Keratinocyte (primary cell): ENCODE measurements at regions not wholly inside any gene's neighbourhood (a gene's known extent, or its start where the extent isn't known, plus 50 kb on each side); places are given as distances from the start of the nearest gene placed in this dataset.
A peak's percentile ranks its signal among the peaks of the same experiment; 100 is the strongest.

Experiments
- DNase-seq: peaks from one replicate; pipeline ENCODE4 v3.0.0-alpha.2; 2011; ENCODE audit warnings: low read depth, missing footprints, low spot score
- FAIRE-seq: peaks from 2 replicates; lab custom pipeline; 2011; peaks lifted over from hg19 to GRCh38; lab: Jason Lieb, UNC
- H2AFZ ChIP-seq: 2 replicates; pipeline ENCODE4 v1.6.0; 2012; ENCODE audit warnings: low read length, control low read depth, inconsistent platforms; ENCODE audit not compliant: control insufficient read depth
- H3K27ac ChIP-seq: 2 replicates; pipeline ENCODE4 v1.5.1; 2011; ENCODE audit warnings: low read length; ENCODE audit not compliant: control insufficient read depth, insufficient read depth
- H3K27me3 ChIP-seq: 3 replicates; pipeline ENCODE4 v1.6.0; 2011; ENCODE audit warnings: low read length; ENCODE audit not compliant: control insufficient read depth, insufficient read depth; ENCODE audit errors: extremely low read depth
- H3K36me3 ChIP-seq, 2 experiments: 2 replicates in 1 of 2; 3 replicates in 1 of 2; pipeline ENCODE4 v1.5.1; 2011; ENCODE audit warnings: low read length in 2 of 2, mild to moderate bottlenecking in 1 of 2; ENCODE audit not compliant: control insufficient read depth in 2 of 2, insufficient read depth in 2 of 2; ENCODE audit errors: extremely low read depth in 1 of 2
- H3K4me1 ChIP-seq: 3 replicates; pipeline ENCODE4 v1.5.1; 2011; ENCODE audit warnings: low read length; ENCODE audit not compliant: control insufficient read depth, insufficient read depth; ENCODE audit errors: extremely low read depth
- H3K4me2 ChIP-seq: 3 replicates; pipeline ENCODE4 v1.6.0; 2011; ENCODE audit warnings: low read depth, low read length; ENCODE audit not compliant: control insufficient read depth, insufficient read depth; ENCODE audit errors: extremely low read depth
- H3K4me3 ChIP-seq, 3 experiments: fragments of 200-600 bp in 1 of 3; sonication (generic) in 1 of 3; 2 replicates in 2 of 3; 3 replicates in 1 of 3; pipeline ENCODE4 v1.5.1; 2011 to 2016; ENCODE audit warnings: low read length in 3 of 3, mild to moderate bottlenecking in 3 of 3, control low read depth in 2 of 3, inconsistent platforms in 1 of 3, low read depth in 1 of 3, mixed read lengths in 1 of 3, mixed run types in 1 of 3, moderate library complexity in 1 of 3; ENCODE audit not compliant: control insufficient read depth in 2 of 3, insufficient read depth in 2 of 3; ENCODE audit errors: extremely low read depth in 1 of 3
- H3K79me2 ChIP-seq: 2 replicates; pipeline ENCODE4 v1.6.0; 2012; ENCODE audit warnings: low read length; ENCODE audit not compliant: control insufficient read depth, insufficient read depth
- H3K9ac ChIP-seq: 3 replicates; pipeline ENCODE4 v1.6.0; 2011; ENCODE audit warnings: low read length; ENCODE audit not compliant: control insufficient read depth, insufficient read depth; ENCODE audit errors: extremely low read depth
- H3K9me1 ChIP-seq: 3 replicates; pipeline ENCODE4 v1.6.0; 2011; ENCODE audit warnings: low read length; ENCODE audit not compliant: control insufficient read depth, insufficient read depth; ENCODE audit errors: extremely low read depth
- H3K9me3 ChIP-seq: 2 replicates; pipeline ENCODE4 v1.5.1; 2012; ENCODE audit warnings: low read depth, low read length; ENCODE audit not compliant: control insufficient read depth
- H4K20me1 ChIP-seq: 3 replicates; pipeline ENCODE4 v1.6.0; 2011; ENCODE audit warnings: low read length; ENCODE audit not compliant: control insufficient read depth, insufficient read depth; ENCODE audit errors: extremely low read depth
- EZH2 ChIP-seq: IDR thresholded peaks from one replicate; pipeline ENCODE4 v1.6.1; 2012; ENCODE audit warnings: inconsistent platforms, mild to moderate bottlenecking, low read length, moderate library complexity
- dilution Hi-C: fragments of 300-500 bp; cut with MboI; formaldehyde crosslinking; loops from one replicate; pipeline ENCODE4 v1.7.0; 2020; ENCODE audit warnings: low sequenced_read_pairs; ENCODE audit not compliant: extremely low pct_ligation_motif_present
- TF ChIP-seq, protein P1 (sequence below), 3 experiments: IDR thresholded peaks in 1 of 3; conservative IDR thresholded peaks in 1 of 3; optimal IDR thresholded peaks in 1 of 3; 2 replicates in 2 of 3; 3 replicates in 1 of 3; pipeline versions ENCODE3 to v1.5.1; 2011; ENCODE audit warnings: low read length in 3 of 3, mild to moderate bottlenecking in 3 of 3, moderate library complexity in 2 of 3, control low read depth in 1 of 3, inconsistent platforms in 1 of 3; ENCODE audit not compliant: insufficient read depth in 2 of 3; ENCODE audit errors: extremely low read depth in 1 of 3

DNA sequence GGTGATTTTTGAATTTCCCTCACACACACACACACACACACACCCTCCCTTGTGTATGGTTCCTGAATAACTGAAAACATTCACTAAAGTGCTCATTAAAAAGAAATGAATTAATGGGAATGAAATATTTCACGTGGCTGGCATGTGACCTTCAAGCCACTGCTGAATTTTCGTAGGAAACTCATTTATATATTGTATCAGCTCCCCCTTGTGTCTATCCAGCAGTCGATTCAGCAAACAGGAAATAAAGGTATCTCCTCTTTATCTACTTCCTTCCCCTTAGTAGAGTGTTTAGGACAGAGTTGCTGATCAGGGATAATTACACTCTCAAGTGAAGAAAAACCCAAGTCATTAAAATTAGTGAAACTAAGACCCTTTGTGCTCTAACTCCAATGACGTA, 912.6 kb upstream of the LCORL start:
- TF ChIP-seq, protein P1, sequence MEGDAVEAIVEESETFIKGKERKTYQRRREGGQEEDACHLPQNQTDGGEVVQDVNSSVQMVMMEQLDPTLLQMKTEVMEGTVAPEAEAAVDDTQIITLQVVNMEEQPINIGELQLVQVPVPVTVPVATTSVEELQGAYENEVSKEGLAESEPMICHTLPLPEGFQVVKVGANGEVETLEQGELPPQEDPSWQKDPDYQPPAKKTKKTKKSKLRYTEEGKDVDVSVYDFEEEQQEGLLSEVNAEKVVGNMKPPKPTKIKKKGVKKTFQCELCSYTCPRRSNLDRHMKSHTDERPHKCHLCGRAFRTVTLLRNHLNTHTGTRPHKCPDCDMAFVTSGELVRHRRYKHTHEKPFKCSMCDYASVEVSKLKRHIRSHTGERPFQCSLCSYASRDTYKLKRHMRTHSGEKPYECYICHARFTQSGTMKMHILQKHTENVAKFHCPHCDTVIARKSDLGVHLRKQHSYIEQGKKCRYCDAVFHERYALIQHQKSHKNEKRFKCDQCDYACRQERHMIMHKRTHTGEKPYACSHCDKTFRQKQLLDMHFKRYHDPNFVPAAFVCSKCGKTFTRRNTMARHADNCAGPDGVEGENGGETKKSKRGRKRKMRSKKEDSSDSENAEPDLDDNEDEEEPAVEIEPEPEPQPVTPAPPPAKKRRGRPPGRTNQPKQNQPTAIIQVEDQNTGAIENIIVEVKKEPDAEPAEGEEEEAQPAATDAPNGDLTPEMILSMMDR (optimal IDR thresholded peaks at IDR 0.05 in 1 of 3, IDR thresholded peaks at IDR 0.05 in 1 of 3, conservative IDR thresholded peaks at IDR 0.05 in 1 of 3; ENCODE audit: extremely low read depth in 1 of 3, insufficient read depth in 2 of 3, low read length in 3 of 3), result peak in 1 of 3 experiments; percentile 6
- TF ChIP-seq EZH2, result no peak
- no peaks in the 10 kb centered on the region for H3K4me1 ChIP-seq
- no peaks in the 10 kb centered on the region for H3K9me3 ChIP-seq
- H3K9me1 ChIP-seq, result no peaks in the 10 kb centered on the region
- FAIRE-seq, result no peak
- dilution Hi-C loops, result no loop called here
- H3K4me2 ChIP-seq, result no peak overlapping the region
- DNase-seq, result no peak
- no peak overlapping the region for H3K27ac ChIP-seq
- H3K27me3 ChIP-seq, result no peaks in the 10 kb centered on the region
- no peaks in the 10 kb centered on the region for H4K20me1 ChIP-seq
- H3K9ac ChIP-seq, result no peak overlapping the region
- H3K79me2 ChIP-seq, result no peaks in the 10 kb centered on the region
- no peak overlapping the region for H2AFZ ChIP-seq
- H3K36me3 ChIP-seq, result no peaks in the 10 kb centered on the region
- H3K4me3 ChIP-seq, result no peak overlapping the region

DNA sequence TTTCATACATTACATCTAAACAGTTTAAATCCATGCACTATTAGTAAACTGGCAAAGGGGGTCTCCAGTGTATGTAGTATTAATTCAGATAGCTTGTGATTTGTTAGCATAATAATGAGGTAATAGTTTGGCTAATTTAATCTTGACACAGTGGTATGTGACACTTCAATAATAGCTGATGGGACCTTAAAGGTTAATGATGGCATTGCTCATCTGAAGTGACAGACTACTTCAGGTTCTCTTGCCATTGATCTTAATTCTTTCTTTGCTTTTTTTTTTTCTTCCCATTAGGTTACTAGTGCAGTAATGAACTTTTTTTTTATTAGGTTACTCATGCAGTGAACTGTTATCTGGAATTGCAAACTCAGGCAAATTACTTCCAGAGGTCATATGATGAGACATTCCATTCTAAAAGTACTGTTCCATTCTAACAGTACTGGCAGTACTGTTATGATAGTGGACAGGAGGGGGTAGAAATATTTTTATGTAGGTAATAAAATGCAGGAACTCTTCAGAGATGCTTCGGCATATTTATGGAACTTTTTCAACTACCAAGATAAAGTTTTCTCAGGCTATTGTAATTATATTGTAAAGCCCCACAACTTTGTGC, 911.3 kb upstream of the LCORL start:
- H3K9ac ChIP-seq, result no peak overlapping the region

More for the DNA sequence above, 911.3 kb upstream of the LCORL start:
- Histone ChIP-seq H3K27ac (no peak overlapping the region), H3K79me2 (no peaks in the 10 kb centered on the region), H3K9me3 (no peaks in the 10 kb centered on the region), H3K27me3 (no peaks in the 10 kb centered on the region), H2AFZ (no peak overlapping the region), H3K4me3 (no peak overlapping the region), H3K9me1 (no peaks in the 10 kb centered on the region), H4K20me1 (no peaks in the 10 kb centered on the region), H3K4me2 (no peak overlapping the region), H3K4me1 (no peaks in the 10 kb centered on the region), H3K36me3 (no peaks in the 10 kb centered on the region)
- TF ChIP-seq, protein P1 (optimal IDR thresholded peaks at IDR 0.05 in 1 of 3, IDR thresholded peaks at IDR 0.05 in 1 of 3, conservative IDR thresholded peaks at IDR 0.05 in 1 of 3; ENCODE audit: extremely low read depth in 1 of 3, insufficient read depth in 2 of 3, low read length in 3 of 3), result no peak
- TF ChIP-seq EZH2, result no peak
- DNase-seq (no peak), FAIRE-seq (no peak)
- dilution Hi-C loops, result no loop called here
